GM19238 (cell line): ENCODE measurements at regions not wholly inside any gene's neighbourhood (a gene's known extent, or its start where the extent isn't known, plus 50 kb on each side); places are given as distances from the start of the nearest gene placed in this dataset.

Experiments used
- DNase-seq: peaks from one replicate; pipeline ENCODE4 v3.0.0; 2011; ENCODE audit warnings: low spot score; ENCODE audit not compliant: insufficient read length

GRCh38 chr14:45381091-45381490 lies 128.1 kb upstream of the MIS18BP1 start:
- DNase-seq, result no peak

- DNase-seq, result no peak
These were observed 124.2 kb upstream of the MIS18BP1 start for GRCh38 chr14:45377166-45377565.

- DNase-seq, result no peak
These were observed 120.9 kb upstream of the MIS18BP1 start for GRCh38 chr14:45373877-45374276.

DNA sequence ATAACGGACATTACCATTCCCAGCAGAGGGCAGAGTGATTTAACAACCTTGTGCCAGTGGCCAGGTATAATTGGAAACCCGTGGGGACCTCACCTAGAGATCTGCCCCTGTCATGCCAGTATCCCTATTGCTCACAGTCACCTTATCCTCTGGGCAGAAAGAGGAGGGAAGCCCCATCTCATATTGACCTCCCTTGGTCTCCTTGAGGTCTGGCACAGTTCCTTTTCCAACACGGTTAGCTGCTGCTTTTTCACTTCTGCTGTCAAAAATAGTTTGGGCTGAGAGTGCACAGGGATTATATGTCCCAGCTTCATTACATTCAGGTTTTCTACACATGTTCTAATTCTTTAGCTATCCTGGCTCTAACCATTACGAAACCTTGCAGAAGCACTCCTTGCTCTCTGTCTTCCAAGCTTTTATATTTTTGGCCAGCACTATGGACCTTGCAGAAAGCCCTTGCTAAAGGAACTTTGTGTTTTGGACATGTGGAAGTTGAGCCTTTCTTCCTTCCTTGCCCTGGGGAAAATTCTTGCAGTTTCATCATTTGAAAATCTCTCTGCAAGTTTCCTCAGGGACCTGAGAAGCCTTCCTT lies 111.7 kb upstream of the MIS18BP1 start:
- no peak for DNase-seq

DNA sequence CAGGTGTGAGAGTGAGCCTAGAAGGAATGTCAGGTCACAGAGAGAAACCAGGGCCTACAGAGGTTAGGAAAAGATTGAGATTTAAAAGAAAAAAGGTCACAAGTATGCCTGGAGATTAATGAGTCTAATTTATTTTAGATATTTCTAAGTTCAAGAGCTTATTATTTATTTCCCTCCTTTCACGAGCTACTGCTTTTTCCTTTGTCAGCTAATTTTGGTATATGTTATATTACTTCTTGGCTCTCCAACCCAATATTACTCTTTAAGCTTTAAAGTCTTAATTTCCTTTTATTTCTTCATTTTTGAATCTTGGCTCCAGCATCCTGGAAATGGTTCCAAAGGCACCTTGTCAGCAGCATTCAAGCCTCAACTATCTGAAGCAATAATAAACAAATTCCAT lies 109.5 kb upstream of the MIS18BP1 start:
- no peak for DNase-seq

GRCh38 chr14:45361727-45362126 lies 108.7 kb upstream of the MIS18BP1 start:
- DNase-seq, result no peak

- DNase-seq, result no peak
These were observed 106.7 kb upstream of the MIS18BP1 start for GRCh38 chr14:45359746-45360145.

GRCh38 chr14:45332360-45332988 lies 79.5 kb upstream of the MIS18BP1 start:
- DNase-seq, result no peak

- no peak for DNase-seq
These were observed 55.9 kb upstream of the MIS18BP1 start for GRCh38 chr14:45308745-45309397.
